ENCODE measurements at regions not wholly inside any gene's neighbourhood (a gene's known extent, or its start where the extent isn't known, plus 50 kb on each side); places are given as distances from the start of the nearest gene placed in this dataset.

GRCh38 chr21:28669971-28670653 lies 322.6 kb downstream of the LTN1 start:
- no peak overlapping the region for H3K4me3 Mint-ChIP-seq
- no peaks in the 10 kb centered on the region for H3K27me3 Mint-ChIP-seq
- no peaks in the 10 kb centered on the region for H3K4me1 ChIP-seq (ENCODE audit: control insufficient read depth in 2 of 2, insufficient read depth in 2 of 2, low read length in 2 of 2)
- H3K4me1 Mint-ChIP-seq: peaks cover 0 to 5% (median 2%) of the 10 kb centered on the region in 7 donors
- no peaks in the 10 kb centered on the region for H3K27me3 ChIP-seq (ENCODE audit: control insufficient read depth in 2 of 2, insufficient read depth in 2 of 2, low read length in 2 of 2)
- ChIA-PET CTCF (no interaction called here), POLR2A (no interaction called here)
- intact Hi-C loops (cut with micrococcal nuclease): no loop called here
- no peak overlapping the region for H3K27ac ChIP-seq (ENCODE audit: low read depth, low read length)
- no peak overlapping the region for H3K4me3 ChIP-seq (ENCODE audit: low read length)
- H3K9me3 Mint-ChIP-seq: peaks cover 0 to 10% (median 1%) of the 10 kb centered on the region in 11 donors
- peaks cover 9 to 48% (median 21%) of the 10 kb centered on the region in 5 donors for H3K36me3 Mint-ChIP-seq
- H3K27ac Mint-ChIP-seq: peak overlapping the region in 1 of 9 donors; percentile 13
- no peaks in the 10 kb centered on the region for H3K9me3 ChIP-seq (ENCODE audit: control insufficient read depth in 2 of 3, low read length in 3 of 3)
- DNase-seq (no peak), ATAC-seq (no peak)
- H3K36me3 ChIP-seq (ENCODE audit: control insufficient read depth in 2 of 3, insufficient read depth in 3 of 3, low read length in 3 of 3): no peaks in the 10 kb centered on the region

GRCh38 chr21:28669321-28669720 lies 323.4 kb downstream of the LTN1 start:
- Mint-ChIP-seq H3K27me3 (no peaks in the 10 kb centered on the region), H3K4me3 (no peak overlapping the region), H3K4me1 (peaks cover 0 to 5% (median 2%) of the 10 kb centered on the region in 7 donors), H3K36me3 (peaks cover 8 to 43% (median 21%) of the 10 kb centered on the region in 5 donors), H3K27ac (no peak overlapping the region), H3K9me3 (peaks cover 0 to 10% (median 0%) of the 10 kb centered on the region in 11 donors)
- Histone ChIP-seq H3K27me3 (ENCODE audit: control insufficient read depth in 2 of 2, insufficient read depth in 2 of 2, low read length in 2 of 2) (no peaks in the 10 kb centered on the region), H3K27ac (ENCODE audit: low read depth, low read length) (no peak overlapping the region), H3K4me3 (ENCODE audit: low read length) (no peak overlapping the region), H3K36me3 (ENCODE audit: control insufficient read depth in 2 of 3, insufficient read depth in 3 of 3, low read length in 3 of 3) (no peaks in the 10 kb centered on the region), H3K4me1 (ENCODE audit: control insufficient read depth in 2 of 2, insufficient read depth in 2 of 2, low read length in 2 of 2) (no peaks in the 10 kb centered on the region), H3K9me3 (ENCODE audit: control insufficient read depth in 2 of 3, low read length in 3 of 3) (no peaks in the 10 kb centered on the region)
- ChIA-PET POLR2A (no interaction called here), CTCF (no interaction called here)
- DNase-seq (no peak), ATAC-seq (no peak)
- intact Hi-C loops (cut with micrococcal nuclease): no loop called here

GRCh38 chr21:28663754-28664153 lies 328.9 kb downstream of the LTN1 start:
- no peak for ATAC-seq
- ChIA-PET POLR2A (no interaction called here), CTCF (no interaction called here)
- no peaks in the 10 kb centered on the region for H3K36me3 ChIP-seq (ENCODE audit: control insufficient read depth in 2 of 3, insufficient read depth in 3 of 3, low read length in 3 of 3)
- Mint-ChIP-seq H3K4me1 (no peaks in the 10 kb centered on the region), H3K4me3 (no peak overlapping the region), H3K36me3 (peaks cover 5 to 26% (median 7%) of the 10 kb centered on the region in 5 donors), H3K27me3 (peaks cover 0 to under 1% (median 0%) of the 10 kb centered on the region in 5 donors), H3K9me3 (peaks cover 0 to 6% (median 1%) of the 10 kb centered on the region in 11 donors), H3K27ac (no peak overlapping the region)
- H3K4me3 ChIP-seq (ENCODE audit: low read length): no peak overlapping the region
- no peak overlapping the region for H3K27ac ChIP-seq (ENCODE audit: low read depth, low read length)
- intact Hi-C loops (cut with micrococcal nuclease): no loop called here
- DNase-seq: no peak
- no peaks in the 10 kb centered on the region for H3K27me3 ChIP-seq (ENCODE audit: control insufficient read depth in 2 of 2, insufficient read depth in 2 of 2, low read length in 2 of 2)
- no peaks in the 10 kb centered on the region for H3K4me1 ChIP-seq (ENCODE audit: control insufficient read depth in 2 of 2, insufficient read depth in 2 of 2, low read length in 2 of 2)
- no peaks in the 10 kb centered on the region for H3K9me3 ChIP-seq (ENCODE audit: control insufficient read depth in 2 of 3, low read length in 3 of 3)

GRCh38 chr21:28663111-28663693 lies 329.5 kb downstream of the LTN1 start:
- ChIA-PET POLR2A (no interaction called here), CTCF (no interaction called here)
- H3K27ac ChIP-seq (ENCODE audit: low read depth, low read length): no peak overlapping the region
- intact Hi-C loops (cut with micrococcal nuclease): no loop called here
- H3K9me3 Mint-ChIP-seq: peaks cover 0 to 6% (median 0%) of the 10 kb centered on the region in 11 donors
- no peak overlapping the region for H3K4me3 Mint-ChIP-seq
- ATAC-seq (no peak), DNase-seq (no peak)
- H3K4me1 Mint-ChIP-seq: no peaks in the 10 kb centered on the region
- H3K36me3 ChIP-seq (ENCODE audit: control insufficient read depth in 2 of 3, insufficient read depth in 3 of 3, low read length in 3 of 3): no peaks in the 10 kb centered on the region
- no peaks in the 10 kb centered on the region for H3K27me3 ChIP-seq (ENCODE audit: control insufficient read depth in 2 of 2, insufficient read depth in 2 of 2, low read length in 2 of 2)
- no peaks in the 10 kb centered on the region for H3K4me1 ChIP-seq (ENCODE audit: control insufficient read depth in 2 of 2, insufficient read depth in 2 of 2, low read length in 2 of 2)
- H3K27me3 Mint-ChIP-seq: peaks cover 0 to 2% (median 0%) of the 10 kb centered on the region in 5 donors
- H3K36me3 Mint-ChIP-seq: peaks cover 0 to 20% (median 7%) of the 10 kb centered on the region in 5 donors
- no peak overlapping the region for H3K4me3 ChIP-seq (ENCODE audit: low read length)
- H3K9me3 ChIP-seq (ENCODE audit: control insufficient read depth in 2 of 3, low read length in 3 of 3): no peaks in the 10 kb centered on the region
- no peak overlapping the region for H3K27ac Mint-ChIP-seq

- Histone ChIP-seq H3K36me3 (ENCODE audit: control insufficient read depth in 2 of 3, insufficient read depth in 3 of 3, low read length in 3 of 3) (no peaks in the 10 kb centered on the region), H3K4me3 (ENCODE audit: low read length) (no peak overlapping the region), H3K4me1 (ENCODE audit: control insufficient read depth in 2 of 2, insufficient read depth in 2 of 2, low read length in 2 of 2) (no peaks in the 10 kb centered on the region), H3K9me3 (ENCODE audit: control insufficient read depth in 2 of 3, low read length in 3 of 3) (no peaks in the 10 kb centered on the region), H3K27me3 (ENCODE audit: control insufficient read depth in 2 of 2, insufficient read depth in 2 of 2, low read length in 2 of 2) (no peaks in the 10 kb centered on the region), H3K27ac (ENCODE audit: low read depth, low read length) (no peak overlapping the region)
- intact Hi-C loops (cut with micrococcal nuclease): no loop called here
- no peak overlapping the region for H3K27ac Mint-ChIP-seq
- ATAC-seq: no peak
- peaks cover 0 to 15% (median 0%) of the 10 kb centered on the region in 11 donors for H3K9me3 Mint-ChIP-seq
- H3K4me1 Mint-ChIP-seq: peaks cover 0 to 6% (median 0%) of the 10 kb centered on the region in 7 donors
- H3K4me3 Mint-ChIP-seq: no peak overlapping the region
- no peak for DNase-seq
- H3K27me3 Mint-ChIP-seq: peaks cover 0 to 2% (median 0%) of the 10 kb centered on the region in 5 donors
- ChIA-PET CTCF (no interaction called here), POLR2A (no interaction called here)
- peaks cover 0 to 22% (median under 1%) of the 10 kb centered on the region in 5 donors for H3K36me3 Mint-ChIP-seq
Measured at GRCh38 chr21:28657566-28657965, 335.1 kb downstream of the LTN1 start.

- H3K4me3 ChIP-seq (ENCODE audit: low read length): no peak overlapping the region
- ChIA-PET CTCF (no interaction called here), POLR2A (no interaction called here)
- no peaks in the 10 kb centered on the region for H3K4me1 ChIP-seq (ENCODE audit: control insufficient read depth in 2 of 2, insufficient read depth in 2 of 2, low read length in 2 of 2)
- intact Hi-C loops (cut with micrococcal nuclease): no loop called here
- H3K36me3 Mint-ChIP-seq: peaks cover 0 to 12% (median 0%) of the 10 kb centered on the region in 5 donors
- peaks cover 0 to 2% (median 0%) of the 10 kb centered on the region in 5 donors for H3K27me3 Mint-ChIP-seq
- peaks cover 0 to 6% (median 0%) of the 10 kb centered on the region in 7 donors for H3K4me1 Mint-ChIP-seq
- DNase-seq (no peak), ATAC-seq (no peak)
- no peak overlapping the region for H3K27ac Mint-ChIP-seq
- no peaks in the 10 kb centered on the region for H3K9me3 ChIP-seq (ENCODE audit: control insufficient read depth in 2 of 3, low read length in 3 of 3)
- no peaks in the 10 kb centered on the region for H3K36me3 ChIP-seq (ENCODE audit: control insufficient read depth in 2 of 3, insufficient read depth in 3 of 3, low read length in 3 of 3)
- peaks cover 0 to 15% (median 0%) of the 10 kb centered on the region in 11 donors for H3K9me3 Mint-ChIP-seq
- no peak overlapping the region for H3K27ac ChIP-seq (ENCODE audit: low read depth, low read length)
- H3K27me3 ChIP-seq (ENCODE audit: control insufficient read depth in 2 of 2, insufficient read depth in 2 of 2, low read length in 2 of 2): no peaks in the 10 kb centered on the region
- no peak overlapping the region for H3K4me3 Mint-ChIP-seq
Measured at GRCh38 chr21:28655471-28655870, 337.2 kb downstream of the LTN1 start.

- intact Hi-C loops (cut with micrococcal nuclease): no loop called here
- Mint-ChIP-seq H3K36me3 (peaks cover 0 to 12% (median 0%) of the 10 kb centered on the region in 5 donors), H3K27me3 (peaks cover 0 to 2% (median 0%) of the 10 kb centered on the region in 5 donors), H3K4me1 (peaks cover 0 to 6% (median 0%) of the 10 kb centered on the region in 7 donors), H3K9me3 (peaks cover 0 to 15% (median 0%) of the 10 kb centered on the region in 11 donors), H3K27ac (no peak overlapping the region), H3K4me3 (no peak overlapping the region)
- no peaks in the 10 kb centered on the region for H3K9me3 ChIP-seq (ENCODE audit: control insufficient read depth in 2 of 3, low read length in 3 of 3)
- no peaks in the 10 kb centered on the region for H3K4me1 ChIP-seq (ENCODE audit: control insufficient read depth in 2 of 2, insufficient read depth in 2 of 2, low read length in 2 of 2)
- CTCF ChIA-PET: no interaction called here
- H3K27ac ChIP-seq (ENCODE audit: low read depth, low read length): no peak overlapping the region
- no peak overlapping the region for H3K4me3 ChIP-seq (ENCODE audit: low read length)
- no peak for DNase-seq
- no peaks in the 10 kb centered on the region for H3K27me3 ChIP-seq (ENCODE audit: control insufficient read depth in 2 of 2, insufficient read depth in 2 of 2, low read length in 2 of 2)
- POLR2A ChIA-PET: no interaction called here
- H3K36me3 ChIP-seq (ENCODE audit: control insufficient read depth in 2 of 3, insufficient read depth in 3 of 3, low read length in 3 of 3): no peaks in the 10 kb centered on the region
- no peak for ATAC-seq
Measured at GRCh38 chr21:28654406-28654805, 338.3 kb downstream of the LTN1 start.
